ENCODE measurements at regions not wholly inside any gene's neighbourhood (a gene's known extent, or its start where the extent isn't known, plus 50 kb on each side); places are given as distances from the start of the nearest gene placed in this dataset.
"Not testable (repeated sequence)": the region's sequence is repeated elsewhere in the genome, so short reads cannot be mapped to it uniquely, and the experiment has no call there.

DNA sequence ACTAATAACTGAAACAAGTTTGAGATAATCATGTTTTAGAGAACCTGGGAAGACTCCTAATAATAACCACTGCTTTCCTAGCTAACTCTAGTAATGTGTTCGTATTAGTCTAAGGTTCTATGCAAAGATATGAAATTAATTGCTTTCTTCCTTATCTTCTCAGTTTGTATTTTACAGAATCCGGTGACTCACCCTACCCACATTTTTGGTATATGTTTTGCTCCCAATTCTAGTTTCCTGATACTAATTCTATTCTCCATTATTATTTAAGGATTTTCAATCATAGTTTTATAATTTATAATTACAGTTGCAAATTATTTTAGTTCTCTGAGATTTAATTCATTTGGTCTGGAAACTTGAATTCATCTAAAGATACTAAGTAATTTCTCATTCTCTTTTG is 394.6 kb upstream of the SETBP1 start:
- DNase-seq (ENCODE audit: low read depth in 2 of 3, low spot score in 1 of 3): no peak

DNA sequence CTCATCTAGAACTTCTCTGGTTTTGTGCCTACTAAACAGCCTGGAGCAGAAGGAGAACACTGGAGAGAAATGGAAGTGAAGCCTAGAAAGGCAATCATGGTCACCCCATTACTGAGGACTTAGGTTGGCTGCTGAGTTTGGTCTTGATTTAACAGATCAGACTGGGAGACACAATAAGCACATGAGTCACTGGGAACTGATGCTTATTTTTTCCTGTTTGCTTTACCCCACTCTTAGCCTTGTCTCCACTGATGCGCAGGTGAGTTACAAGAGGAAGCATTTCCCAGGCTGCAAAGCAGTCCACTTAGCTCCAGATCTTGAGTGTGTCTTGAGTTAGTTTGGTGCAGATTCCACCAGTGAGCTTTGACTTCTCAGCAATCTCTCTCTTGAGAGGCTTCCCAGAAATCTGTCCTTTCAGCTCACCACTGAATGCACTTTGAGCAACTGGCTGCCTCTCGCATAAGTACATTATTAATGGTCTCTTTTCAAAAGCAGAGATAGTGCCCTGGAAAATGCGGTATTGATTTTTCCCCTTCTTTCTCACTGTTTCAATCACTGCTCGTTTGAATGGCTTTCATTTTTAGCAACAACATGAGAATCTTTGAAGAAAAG is 390.2 kb upstream of the SETBP1 start:
- DNase-seq (ENCODE audit: low read depth in 2 of 3, low spot score in 1 of 3): no peak

DNA sequence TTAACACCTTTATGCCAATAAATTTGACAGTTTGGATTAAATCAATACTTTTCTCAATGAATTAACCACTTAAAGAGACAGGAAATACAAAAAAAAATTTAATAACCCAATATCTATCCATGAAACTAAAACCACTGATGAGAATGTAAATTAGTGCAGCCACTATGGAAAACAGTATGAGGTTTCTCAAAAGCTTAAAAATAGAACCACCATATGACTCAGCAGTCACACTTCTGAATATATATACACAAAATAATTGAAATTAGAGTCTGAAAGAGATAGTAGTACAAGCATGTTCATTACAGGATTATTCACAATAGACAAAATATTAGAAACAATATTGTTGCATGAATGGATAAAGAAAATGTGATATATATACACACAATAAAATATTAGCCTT is 382.1 kb upstream of the SETBP1 start:
- DNase-seq (ENCODE audit: low read depth in 2 of 3, low spot score in 1 of 3): no peak

DNA sequence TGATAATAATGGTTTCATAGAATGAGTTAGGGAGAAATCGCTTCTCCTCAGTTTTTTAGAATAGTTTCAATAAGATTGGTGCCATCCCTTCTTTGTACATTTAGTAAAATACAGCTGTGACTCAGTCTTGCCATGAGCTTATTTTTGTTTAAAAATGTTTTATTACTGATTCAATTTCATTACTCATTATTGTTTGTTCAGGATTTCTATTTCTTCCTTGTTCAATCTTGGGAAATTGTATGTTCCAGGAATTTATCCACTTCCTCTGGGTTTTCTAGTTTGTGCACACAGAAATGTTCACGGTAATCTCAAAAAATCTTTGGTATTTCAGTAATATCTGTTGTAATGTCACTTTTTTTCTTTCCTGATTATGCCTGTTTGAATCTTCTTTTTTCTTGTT is 371.5 kb upstream of the SETBP1 start:
- DNase-seq (ENCODE audit: low read depth in 2 of 3, low spot score in 1 of 3): no peak

DNA sequence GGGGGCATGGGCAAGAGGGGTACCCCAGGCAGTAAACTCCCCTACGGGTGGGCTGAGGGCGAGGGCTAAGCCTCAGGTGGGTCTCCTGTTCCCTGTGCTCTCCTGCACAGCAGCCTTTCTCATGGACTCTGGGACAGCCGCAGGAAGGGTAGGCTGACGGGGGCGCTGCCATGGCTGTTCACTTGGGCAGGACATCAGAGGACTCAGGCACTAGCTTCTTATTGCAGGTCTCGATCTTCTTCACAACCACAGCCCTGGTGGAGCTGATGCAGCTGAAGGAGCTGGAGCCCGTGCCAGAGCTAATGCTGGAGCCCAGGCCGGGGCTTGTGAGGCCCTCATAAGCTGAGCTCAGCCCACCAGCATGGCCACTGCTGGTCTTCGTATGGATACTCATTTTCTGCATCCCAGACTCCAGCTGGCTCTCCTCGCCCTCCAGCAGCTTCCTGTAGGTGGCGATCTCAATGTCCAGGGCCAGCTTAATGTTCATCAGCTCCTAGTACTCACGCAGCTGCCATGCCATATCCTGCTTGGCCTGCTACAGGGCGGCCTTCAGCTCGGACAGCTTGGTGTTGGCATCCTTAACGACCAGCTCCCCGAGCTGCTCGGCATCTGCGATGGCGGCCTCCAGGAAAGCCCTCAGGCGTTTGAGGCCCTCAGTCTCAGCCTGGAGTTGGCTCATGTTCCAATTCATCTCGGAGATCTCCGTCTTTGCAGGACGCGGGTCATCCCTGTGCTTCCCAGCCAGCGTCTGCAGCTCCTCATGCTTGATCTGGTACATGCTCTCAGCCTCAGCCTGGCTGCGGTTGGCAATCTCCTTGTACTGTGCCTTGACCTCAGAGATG is 359.8 kb upstream of the SETBP1 start:
- no peak for DNase-seq (ENCODE audit: low read depth in 2 of 3, low spot score in 1 of 3)

DNA sequence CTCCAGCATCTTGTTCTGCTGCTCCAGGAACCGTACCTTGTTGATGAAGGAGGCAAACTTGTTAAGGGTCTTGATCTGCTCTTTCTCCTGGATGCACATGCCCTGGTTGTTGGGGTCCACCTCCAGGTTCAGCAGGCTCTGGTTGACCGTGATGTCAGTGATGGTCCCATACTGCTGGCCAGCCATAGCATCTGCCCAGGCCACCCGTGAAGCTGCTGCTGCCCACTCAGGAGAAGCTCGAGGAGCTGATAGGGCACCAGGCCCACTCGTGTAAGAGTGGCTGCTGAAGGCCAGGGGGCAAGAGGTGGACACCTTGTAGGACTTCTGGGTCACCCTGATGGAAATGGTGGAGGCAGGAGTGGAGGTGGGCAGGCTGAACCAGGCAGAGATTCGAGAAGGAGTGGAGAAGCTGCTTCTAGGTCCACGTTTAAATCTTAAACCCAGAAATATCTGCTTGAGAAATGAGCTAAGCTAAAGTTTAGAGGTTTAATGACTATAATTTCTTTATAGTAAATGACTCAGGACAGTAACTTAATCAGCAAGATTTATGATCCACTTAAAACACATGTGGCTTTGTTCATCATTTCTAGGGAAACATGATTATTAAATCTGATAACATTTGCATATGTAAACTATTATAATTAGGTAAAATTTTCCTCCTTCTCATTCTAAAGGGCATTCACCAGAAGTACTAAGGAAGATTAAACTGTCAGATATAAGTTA is 358.7 kb upstream of the SETBP1 start:
- DNase-seq (ENCODE audit: low read depth in 2 of 3, low spot score in 1 of 3): no peak

DNA sequence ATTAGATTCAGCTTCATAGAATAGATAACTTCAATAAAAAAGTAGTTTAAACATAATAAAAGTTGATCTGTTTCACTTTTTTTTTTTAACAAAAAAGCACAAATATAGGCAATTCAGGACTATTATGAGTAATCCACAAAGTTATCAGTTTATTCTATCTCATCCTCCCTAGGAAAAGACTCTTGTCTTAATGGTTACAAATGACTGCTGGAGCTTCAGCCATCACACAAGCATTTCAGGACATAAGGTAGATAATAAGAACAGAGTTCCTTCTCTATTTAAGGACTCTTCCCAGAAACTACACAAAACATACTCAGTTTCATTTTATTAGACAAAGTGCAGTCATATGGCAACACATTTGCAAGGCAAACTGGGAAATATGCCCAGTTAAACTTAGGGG is 357.6 kb upstream of the SETBP1 start:
- DNase-seq (ENCODE audit: low read depth in 2 of 3, low spot score in 1 of 3): no peak

DNA sequence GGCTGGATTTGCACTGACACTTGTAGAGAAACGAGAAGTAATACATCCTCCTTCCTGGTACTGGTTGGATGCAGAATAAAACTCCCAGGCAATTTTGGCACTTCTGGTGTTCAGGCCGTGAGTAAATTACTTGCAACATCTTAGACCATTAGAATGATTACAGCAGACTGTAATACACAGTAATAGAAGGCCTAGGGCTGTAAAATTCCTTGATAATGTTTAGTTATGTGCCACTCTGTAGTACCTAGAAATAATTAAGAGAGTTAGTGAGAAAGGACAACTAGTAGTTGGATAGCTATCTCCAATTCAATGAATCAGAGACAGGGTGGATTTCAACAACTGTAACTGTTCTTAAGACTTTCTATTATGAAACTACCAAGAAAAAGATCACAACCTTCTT is 356.3 kb upstream of the SETBP1 start:
- DNase-seq (ENCODE audit: low read depth in 2 of 3, low spot score in 1 of 3): no peak

DNA sequence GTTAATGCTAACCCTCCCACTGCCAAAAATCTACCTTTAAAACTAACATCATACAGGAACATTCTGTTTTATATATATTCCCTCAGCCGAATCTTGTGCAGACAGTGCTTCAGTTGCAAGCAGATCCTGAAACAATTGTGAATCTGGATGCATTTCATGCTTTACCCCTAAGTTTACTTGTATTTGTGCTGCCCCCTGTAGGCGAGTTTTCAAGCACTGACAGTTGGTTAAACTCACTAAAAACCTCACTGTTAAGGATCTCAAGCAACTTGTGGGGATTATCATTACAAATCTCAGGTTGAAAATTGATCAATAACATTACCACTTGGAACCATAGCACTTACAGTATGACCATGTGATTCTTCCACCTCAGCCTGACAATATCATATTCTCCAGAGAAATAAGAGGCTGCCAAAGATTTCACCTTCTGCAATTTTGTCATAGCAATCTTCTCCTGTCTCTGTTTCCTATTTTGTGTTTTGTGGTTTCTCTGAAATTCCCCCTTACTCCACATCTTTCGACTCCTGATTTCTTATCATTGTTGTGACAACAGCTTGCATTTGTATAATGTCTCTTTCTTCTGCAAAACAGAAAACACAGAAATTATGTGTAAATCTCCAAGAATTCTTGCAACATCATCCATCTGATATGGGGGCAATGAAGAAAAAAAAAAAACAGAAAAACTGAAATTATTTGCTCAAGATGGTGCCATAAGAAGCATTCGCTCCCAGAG is 354.6 kb upstream of the SETBP1 start:
- DNase-seq (ENCODE audit: low read depth in 2 of 3, low spot score in 1 of 3): peak in 1 of 3 donors; percentile 1

DNA sequence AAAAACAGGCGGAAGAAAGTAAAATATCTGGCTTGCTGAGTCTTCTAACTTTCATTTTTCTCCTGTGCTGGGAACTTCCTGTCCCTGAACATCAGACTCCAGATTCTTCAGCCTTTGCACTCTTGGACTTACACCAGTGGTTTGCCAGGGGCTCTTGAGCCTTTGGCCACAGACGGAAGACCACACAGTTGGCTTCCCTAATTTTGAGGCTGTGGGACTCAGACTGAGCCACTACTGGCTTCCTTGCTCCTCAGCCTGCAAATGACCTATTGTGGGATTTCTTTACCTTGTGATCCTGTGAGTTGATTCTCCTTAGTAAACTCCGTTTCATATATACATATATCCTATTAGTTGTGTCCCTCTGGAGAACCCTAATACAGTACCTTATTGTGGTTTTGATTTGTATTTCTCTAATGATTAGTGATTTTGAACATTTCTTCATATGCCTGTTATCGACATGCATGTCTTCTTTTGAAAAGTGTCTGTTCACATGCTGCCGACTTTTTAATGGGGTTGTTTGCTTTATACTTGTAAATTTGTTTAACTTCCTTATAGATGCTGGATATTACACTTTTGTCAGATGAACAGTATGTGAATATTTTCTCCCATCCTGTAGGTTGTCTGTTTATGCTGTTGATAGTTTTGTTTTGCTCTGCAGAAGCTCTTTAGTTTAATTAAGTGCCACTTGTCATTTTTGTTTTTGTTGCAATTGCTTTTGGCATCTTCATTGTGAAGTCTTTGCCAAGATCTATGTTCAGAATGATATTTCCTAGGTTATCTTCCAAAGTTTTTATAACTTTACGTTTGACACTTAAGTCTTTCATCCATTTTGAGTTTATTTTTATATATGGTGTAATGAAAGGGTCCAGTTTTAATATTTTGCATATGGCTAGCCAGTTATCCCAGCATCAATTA is 348.8 kb upstream of the SETBP1 start:
- DNase-seq (ENCODE audit: low read depth in 2 of 3, low spot score in 1 of 3): no peak

DNA sequence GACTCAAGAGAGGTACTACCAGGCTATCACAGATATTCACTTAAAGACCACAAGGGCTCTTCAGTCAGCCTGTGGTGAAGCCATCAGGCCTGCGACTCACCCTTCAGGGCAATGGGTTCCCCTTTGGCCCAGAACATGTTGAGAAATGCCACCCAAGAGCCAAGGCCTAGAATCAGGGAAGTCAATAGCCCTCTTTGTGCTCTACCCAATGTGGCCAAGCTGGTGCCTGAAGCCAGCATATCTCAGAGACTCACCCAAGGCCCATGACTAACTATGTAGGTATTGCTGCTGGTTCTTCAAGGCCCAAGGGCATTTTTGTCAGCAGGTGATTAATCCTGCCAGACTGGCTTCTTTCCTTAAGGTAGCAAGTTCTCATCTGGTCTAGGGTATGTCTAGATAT is 338.9 kb upstream of the SETBP1 start:
- no peak for DNase-seq (ENCODE audit: low read depth in 2 of 3, low spot score in 1 of 3)

DNA sequence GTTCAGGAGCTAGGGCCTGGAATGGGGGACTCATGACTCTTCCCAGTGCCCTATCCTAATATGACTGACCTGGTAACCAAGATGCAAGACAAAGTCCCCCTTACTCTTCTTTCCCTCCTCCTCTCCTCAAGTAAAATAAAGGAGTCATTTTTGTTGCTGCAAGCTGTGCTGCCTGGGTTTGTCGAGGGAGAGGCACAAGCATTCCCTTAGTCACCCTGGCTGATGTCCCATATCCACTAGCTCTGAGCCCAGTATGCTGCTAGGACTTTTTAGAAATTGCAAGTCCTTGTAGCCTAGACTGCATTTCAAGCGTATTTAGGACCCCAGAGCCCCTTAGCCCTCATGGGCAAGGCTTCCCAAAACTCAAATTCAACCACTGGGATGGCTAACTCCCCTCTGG is 338.5 kb upstream of the SETBP1 start:
- no peak for DNase-seq (ENCODE audit: low read depth in 2 of 3, low spot score in 1 of 3)

DNA sequence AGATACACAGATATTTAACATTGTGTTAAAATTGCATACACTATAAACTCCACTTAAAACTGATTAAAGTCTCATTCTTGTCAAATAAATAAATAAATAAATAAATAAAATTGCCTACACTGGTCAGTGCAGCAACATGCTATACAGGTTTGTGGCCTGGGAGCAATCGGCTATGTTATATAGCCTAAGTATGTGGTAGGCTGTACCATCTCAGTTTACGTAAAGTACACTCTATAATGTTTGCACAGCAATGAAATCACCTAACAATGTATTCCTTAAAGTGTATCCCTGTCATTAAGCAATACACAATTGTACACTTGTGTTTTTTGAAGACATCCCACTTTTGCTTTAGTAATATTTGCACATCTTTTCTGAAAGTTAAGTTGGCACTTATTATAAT is 337.7 kb upstream of the SETBP1 start:
- DNase-seq (ENCODE audit: low read depth in 2 of 3, low spot score in 1 of 3): no peak

DNA sequence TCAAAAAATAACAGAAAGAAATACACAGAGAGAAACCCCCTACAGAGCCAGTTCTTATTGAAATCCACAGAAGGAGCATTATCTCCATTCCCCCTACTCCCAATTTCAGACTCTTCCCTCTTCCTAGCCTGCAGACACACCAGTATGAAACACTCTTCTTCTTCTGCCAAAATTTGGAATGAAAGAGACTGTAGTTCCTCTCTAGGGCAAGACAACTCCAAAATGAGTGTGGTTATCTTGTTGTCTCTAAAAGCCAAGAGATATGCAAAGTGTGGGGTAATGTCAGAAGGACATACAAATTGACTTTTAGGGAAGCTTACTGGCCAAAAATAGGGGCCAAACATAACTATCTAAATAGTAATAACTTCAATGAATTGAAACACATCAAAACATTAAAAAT is 337.1 kb upstream of the SETBP1 start:
- DNase-seq (ENCODE audit: low read depth in 2 of 3, low spot score in 1 of 3): no peak

DNA sequence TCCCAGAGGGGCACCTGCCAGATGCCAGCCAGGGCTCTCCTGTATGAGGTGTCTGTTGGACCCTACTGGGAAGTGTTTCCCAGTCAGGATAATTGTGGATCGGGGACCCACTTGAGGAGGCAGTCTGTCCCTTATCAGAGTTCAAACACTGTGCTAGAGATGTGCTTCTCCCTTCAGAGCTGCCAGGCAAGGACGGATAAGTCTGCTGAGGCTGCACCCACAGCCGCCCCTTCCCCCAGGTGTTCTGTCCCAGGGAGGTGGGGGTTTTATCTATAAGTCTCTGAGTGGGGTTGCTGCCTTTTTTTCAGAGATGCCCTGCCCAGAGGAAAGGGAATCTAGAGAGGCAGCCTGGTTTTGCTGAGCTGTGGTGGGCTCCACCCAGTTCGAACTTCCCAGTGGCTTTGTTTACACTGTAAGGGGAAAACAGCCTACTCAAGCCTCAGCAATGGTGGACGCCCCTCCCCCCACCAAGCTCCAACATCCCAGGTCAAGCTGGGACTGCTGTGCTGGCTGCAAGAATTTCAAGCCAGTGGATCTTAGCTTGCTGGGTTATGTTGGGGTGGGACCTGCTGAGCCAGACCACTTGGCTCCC is 324.0 kb upstream of the SETBP1 start:
- no peak for DNase-seq (ENCODE audit: low read depth in 2 of 3, low spot score in 1 of 3)

DNA sequence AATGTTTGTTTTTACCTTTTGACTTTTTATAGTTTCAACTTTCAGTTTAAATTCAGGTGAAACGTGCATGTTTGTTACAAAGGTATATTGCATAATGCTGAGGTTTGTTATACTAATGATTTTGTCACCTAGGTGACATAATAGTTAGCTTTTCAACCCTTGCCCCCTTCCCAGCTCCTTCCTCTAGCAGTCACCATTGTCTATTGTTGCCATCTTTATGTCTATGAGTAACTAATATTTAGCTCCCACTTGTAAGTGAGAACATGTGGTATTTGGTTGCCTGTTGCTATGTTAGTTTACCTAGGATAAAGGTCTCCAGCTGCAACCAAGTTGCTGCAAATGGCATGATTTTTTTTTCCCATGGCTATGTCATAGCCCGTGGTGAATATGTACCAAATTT is 322.3 kb upstream of the SETBP1 start:
- no peak for DNase-seq (ENCODE audit: low read depth in 2 of 3, low spot score in 1 of 3)

DNA sequence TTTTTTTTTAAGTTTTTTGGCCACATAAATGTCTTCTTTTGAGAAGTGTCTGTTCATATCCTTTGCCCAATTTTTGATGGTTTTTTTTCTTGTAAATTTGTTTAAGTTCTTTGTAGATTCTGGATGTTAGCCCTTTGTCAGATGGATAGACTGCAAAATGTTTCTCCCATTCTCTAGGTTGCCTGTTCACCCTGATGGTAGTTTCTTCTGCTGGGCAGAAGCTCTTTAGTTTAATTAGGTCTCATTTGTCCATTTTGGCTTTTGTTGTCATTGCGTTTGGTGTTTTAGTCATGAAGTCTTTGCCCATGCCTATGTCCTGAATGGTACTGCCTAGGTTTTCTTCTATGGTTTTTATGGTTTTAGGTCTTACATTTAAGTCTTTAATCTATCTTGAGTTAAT is 320.9 kb upstream of the SETBP1 start:
- not testable (repeated sequence) for DNase-seq (ENCODE audit: low read depth in 2 of 3, low spot score in 1 of 3)

DNA sequence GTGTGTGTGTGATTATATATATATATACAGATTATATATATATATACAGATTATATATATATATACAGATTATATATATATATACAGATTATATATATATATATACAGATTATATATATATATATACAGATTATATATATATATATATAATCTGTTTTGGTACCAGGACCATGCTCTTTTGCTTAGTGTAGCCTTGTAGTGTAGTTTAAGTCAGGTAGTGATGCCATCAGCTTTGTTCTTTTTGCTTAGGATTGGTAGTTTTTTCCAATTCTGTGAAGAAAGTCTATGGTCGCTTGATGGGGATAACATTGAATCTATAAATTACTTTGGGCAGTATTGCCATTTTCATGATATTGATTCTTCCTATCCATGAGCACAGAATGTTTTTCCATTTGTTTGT is 318.5 kb upstream of the SETBP1 start:
- DNase-seq (ENCODE audit: low read depth in 2 of 3, low spot score in 1 of 3): not testable (repeated sequence)

DNA sequence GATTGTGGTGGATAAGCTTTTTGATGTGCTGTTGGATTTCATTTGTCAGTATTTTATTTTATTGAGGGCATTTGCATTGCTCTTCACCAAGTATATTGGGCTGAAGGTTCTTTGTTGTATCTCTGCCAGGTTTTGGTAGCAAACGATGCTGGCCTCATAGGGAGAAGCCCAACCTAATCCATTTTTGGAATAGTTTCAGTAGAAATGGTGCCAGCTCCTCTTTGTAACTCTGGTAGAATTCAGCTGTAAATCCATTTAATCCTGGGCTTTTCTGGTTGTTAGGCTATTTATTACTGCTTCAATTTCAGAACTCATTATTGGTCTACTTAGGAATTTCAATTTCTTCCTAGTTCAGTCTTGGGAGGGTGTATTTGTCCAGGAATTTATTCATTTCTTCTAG is 309.8 kb upstream of the SETBP1 start:
- DNase-seq (ENCODE audit: low read depth in 2 of 3, low spot score in 1 of 3): no peak

DNA sequence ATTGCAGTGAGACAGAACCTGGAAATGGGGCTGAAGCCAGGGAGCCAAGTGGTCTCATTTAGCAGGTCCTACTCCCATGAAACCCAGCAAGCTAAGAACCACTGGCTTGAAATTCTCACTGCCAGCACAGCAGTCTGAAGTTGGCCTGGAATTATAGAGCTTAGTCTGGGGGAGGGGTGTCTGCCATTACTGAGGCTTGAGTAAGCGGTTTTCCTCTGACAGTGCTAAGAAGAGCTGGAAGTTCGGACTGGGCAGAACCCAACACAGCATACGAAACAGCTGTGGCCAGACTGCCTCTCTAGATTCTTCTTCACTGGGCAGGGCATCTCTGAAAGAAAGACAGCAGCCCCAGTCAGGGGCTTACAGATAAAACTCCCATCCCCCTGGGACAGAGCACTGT is 305.7 kb upstream of the SETBP1 start:
- no peak for DNase-seq (ENCODE audit: low read depth in 2 of 3, low spot score in 1 of 3)

Measured in stimulated activated CD4-positive, alpha-beta T cell treated with anti-CD3 and anti-CD28 coated beads, Interleukin-12 subunit alpha, Interleukin-12 subunit beta, amount 100 ng/mL, for 48 hours (primary cell).